Stimulated activated CD4-positive, alpha-beta T cell treated with anti-CD3 and anti-CD28 coated beads, Interleukin-2, amount 100 ng/mL, for 4 hours (primary cell): ENCODE measurements at regions not wholly inside any gene's neighbourhood (a gene's known extent, or its start where the extent isn't known, plus 50 kb on each side); places are given as distances from the start of the nearest gene placed in this dataset.
"Not testable (repeated sequence)": the region's sequence is repeated elsewhere in the genome, so short reads cannot be mapped to it uniquely, and the experiment has no call there.

ENCODE experiments used
- DNase-seq: peaks from one replicate; pipeline ENCODE4 v3.0.0-alpha.2; 2020; ENCODE audit warnings: low read depth

DNA sequence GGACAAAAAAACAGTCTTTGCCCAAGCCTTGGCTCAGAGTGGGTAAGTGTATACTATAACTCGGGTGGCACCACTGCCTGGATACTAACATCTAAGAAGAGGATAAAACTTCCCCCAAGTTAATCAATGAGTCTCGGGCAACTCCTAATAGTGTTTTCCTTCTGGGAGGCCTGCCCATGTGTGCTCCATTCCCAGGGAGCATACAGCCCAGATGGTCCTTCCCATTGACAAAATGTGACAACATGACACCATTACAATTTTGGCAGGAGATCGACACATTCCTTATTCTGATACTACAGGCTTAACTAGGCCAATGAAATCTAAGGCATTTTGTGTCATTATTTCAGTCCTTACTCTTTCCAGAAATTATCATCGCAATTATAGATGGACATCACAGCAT, 52.7 kb upstream of the CRIM1 start:
- DNase-seq: no peak

GRCh38 chr2:36301843-36302242, 53.7 kb upstream of the CRIM1 start:
- no peak for DNase-seq

- DNase-seq: no peak
Observed at GRCh38 chr2:36300697-36301096, 54.9 kb upstream of the CRIM1 start.

- DNase-seq: no peak
Observed at GRCh38 chr2:36296798-36297197, 58.8 kb upstream of the CRIM1 start.

DNA sequence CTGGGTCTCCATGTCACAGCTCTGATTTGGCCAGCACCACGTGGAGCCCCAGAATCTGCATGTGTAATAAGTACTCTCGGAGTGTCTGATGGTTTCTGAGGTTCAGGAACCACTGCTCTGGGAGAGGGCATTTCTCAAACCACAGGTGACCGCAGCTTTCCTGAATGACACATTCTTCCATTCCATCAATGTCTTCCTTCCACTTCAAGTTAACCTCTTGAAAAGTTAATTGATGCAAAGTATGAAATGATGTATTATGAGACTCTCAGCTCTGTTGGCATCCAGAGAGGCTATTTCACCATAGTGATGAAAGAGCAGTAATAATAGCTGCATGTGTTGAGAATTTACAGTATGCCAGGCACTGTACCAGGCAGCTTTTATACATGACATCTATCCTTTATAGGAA, 61.3 kb upstream of the CRIM1 start:
- DNase-seq: no peak

DNA sequence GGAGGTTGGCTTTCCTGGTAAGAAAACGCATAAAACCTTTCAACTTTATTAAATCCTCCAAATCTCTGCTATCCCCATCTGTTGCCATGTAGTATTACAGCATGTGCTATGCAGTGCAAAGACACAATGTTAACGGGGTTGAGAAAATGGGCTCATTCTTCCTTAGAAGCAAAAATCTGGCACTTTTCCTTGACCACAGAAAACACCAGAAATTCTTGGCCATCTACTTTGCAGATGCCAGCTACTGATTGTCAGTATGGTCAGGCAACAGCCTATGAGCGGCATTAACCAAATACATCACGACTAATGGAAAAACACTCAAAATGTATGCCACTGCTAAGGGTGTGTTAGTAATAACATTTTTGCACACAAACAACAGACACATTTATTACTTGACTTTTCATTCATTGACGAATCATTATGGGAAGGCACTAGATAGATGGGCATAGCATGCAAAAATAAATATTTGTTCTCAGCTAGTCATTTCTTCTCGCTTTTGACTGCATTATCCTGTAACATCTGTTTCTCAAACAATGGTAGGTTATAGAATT, 65.2 kb upstream of the CRIM1 start:
- no peak for DNase-seq

DNA sequence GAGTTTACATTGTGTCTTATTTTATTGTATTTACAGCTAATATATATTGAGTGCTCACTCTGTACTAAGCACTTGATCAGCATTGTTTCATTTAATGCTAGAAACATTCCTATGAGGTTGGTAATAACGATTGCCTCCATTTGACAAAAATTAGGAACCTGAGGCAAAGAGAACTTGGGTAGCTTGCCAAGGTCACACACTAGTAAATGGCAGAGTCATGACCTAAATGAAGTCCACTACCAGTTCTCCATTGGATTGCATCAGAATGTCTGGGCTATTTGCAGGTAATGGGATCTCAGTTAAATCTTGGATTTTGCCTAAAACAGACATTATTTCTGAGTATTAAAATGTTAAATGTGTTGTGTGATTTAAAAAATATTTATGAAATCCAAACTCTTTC, 65.8 kb upstream of the CRIM1 start:
- no peak for DNase-seq

- DNase-seq: no peak
Observed at GRCh38 chr2:36287363-36288275, 68.0 kb upstream of the CRIM1 start.

DNA sequence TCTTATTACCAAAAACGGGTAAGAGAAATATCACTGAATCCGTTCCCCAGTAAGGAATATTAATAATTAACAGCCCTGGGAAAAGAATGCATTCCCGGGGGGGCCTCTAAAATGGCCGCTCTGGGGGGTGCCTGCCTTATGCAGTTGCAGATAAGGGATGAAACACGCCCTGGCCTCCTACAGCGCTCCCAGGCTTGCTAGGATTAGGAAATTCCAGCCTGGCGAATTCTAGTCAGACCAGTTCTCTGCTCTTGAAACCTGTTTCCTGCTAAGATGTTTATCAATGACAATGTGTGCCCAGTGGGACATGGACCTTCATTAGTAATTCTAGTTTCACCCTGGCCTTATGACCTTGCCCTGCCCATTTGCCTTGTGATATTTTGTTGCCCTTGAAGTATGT, 76.1 kb upstream of the CRIM1 start:
- DNase-seq: not testable (repeated sequence)

- DNase-seq: no peak
Observed at GRCh38 chr2:36277881-36278523, 77.6 kb upstream of the CRIM1 start.

GRCh38 chr2:36277146-36277808, 78.3 kb upstream of the CRIM1 start:
- DNase-seq: no peak

DNA sequence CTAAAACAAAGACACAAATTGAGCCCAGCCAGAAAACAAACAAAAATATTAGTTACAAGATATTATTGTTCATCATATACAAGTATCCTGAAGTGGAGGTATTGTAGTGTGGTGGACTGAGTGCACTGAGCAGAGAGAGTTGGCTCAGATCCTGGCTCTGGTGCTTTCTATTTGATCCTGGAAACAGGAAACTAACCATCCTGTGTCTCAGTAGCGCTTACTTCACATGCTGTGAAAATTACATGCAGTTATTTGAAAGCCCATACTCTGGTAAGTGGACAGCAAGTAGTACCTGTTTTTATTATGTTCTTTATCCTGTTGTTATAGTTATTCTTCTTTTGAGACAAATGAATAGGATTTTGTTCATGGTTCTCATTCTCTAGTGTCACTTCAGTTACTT, 84.3 kb upstream of the CRIM1 start:
- no peak for DNase-seq

GRCh38 chr2:36270758-36271157, 84.8 kb upstream of the CRIM1 start:
- DNase-seq: no peak

- DNase-seq: no peak
Observed at GRCh38 chr2:36267194-36267593, 88.4 kb upstream of the CRIM1 start.

- DNase-seq: no peak
Observed at GRCh38 chr2:36266536-36267121, 88.9 kb upstream of the CRIM1 start.

DNA sequence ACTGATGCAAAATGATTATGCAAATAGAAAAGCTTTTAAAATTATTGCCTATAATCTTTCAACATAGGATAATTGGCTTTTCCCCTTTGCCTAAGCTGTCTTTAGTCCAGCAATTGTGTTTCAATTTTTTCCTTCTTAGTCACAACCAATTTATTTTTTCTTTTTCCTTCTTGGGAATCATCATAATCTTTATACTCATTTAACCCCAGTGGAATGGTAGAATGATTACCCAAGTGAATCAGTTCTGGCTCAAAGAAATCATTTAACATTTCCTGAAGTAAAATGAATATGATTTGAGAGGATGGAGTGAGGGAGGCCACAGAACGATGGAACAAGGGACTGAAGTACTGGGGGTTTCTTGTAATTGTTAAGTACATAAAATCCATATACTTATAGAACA, 93.0 kb upstream of the CRIM1 start:
- no peak for DNase-seq

DNA sequence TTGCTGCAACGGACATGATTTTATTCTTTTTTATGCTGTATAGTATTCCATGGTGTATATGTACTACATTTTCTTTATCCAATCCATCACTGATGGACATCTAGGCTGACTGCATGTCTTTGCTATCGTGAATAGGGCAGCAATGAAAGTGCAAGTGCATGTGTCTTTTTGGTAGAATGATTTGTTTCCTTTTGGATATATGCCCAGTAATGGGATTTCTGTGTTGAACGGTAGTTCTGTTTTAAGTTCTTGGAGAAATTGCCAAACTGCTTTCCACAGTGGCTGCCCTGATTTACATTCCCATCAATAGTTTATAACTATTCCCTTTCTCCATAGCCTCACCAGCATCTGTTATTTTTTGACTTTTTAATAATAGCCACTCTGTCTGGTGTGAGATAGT, 99.7 kb upstream of the CRIM1 start:
- DNase-seq: no peak

- DNase-seq: no peak
Observed at GRCh38 chr2:36253086-36253485, 102.5 kb upstream of the CRIM1 start.

- DNase-seq: no peak
Observed at GRCh38 chr2:36246320-36246990, 109.1 kb upstream of the CRIM1 start.

GRCh38 chr2:36245651-36246050, 109.9 kb upstream of the CRIM1 start:
- no peak for DNase-seq

GRCh38 chr2:36238106-36238505, 117.5 kb upstream of the CRIM1 start:
- DNase-seq: no peak

DNA sequence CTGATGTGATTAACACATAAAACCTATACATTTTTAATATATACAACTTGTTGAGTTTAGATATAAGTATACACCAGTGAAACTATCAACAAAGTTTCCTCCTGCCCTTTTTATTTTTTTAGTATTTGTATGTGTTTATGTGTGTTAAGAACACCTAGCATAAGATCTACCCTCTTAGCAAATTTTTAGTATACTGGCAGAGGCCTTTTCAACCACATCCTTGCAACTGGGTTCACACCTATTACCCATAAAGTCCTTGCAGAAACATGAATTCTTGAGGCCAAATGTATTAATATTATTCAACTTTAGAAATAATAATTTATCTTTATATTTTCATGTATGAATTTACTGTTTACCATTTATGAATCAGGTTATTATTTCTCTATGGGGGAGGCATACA, 119.7 kb upstream of the CRIM1 start:
- DNase-seq: no peak
